HUES64 (cell line): ENCODE measurements at regions not wholly inside any gene's neighbourhood (a gene's known extent, or its start where the extent isn't known, plus 50 kb on each side); places are given as distances from the start of the nearest gene placed in this dataset.

ENCODE experiments used
- H3K27ac ChIP-seq: 2 replicates; pipeline ENCODE4 v1.7.0; 2013; ENCODE audit warnings: low read depth, low read length, inconsistent platforms
- H3K27me3 ChIP-seq: 2 replicates; pipeline ENCODE4 v1.6.1; 2013; ENCODE audit warnings: mild to moderate bottlenecking, low read length; ENCODE audit not compliant: insufficient read depth
- H3K36me3 ChIP-seq: 2 replicates; pipeline ENCODE4 v1.6.1; 2013; ENCODE audit warnings: mild to moderate bottlenecking, low read length; ENCODE audit not compliant: insufficient read depth
- H3K4me1 ChIP-seq: 2 replicates; pipeline ENCODE4 v1.6.1; 2013; ENCODE audit warnings: mild to moderate bottlenecking, low read length, moderate library complexity; ENCODE audit not compliant: insufficient read depth
- H3K4me3 ChIP-seq: 2 replicates; pipeline ENCODE4 v1.5.1; 2013; ENCODE audit warnings: mild to moderate bottlenecking, low read length, moderate library complexity
- H3K9ac ChIP-seq: 2 replicates; pipeline ENCODE4 v1.6.1; 2013; ENCODE audit warnings: mild to moderate bottlenecking, low read depth, low read length
- H3K9me3 ChIP-seq: 2 replicates; pipeline ENCODE4 v1.6.1; 2013; ENCODE audit warnings: low read depth, low read length; ENCODE audit not compliant: insufficient read depth
- WGBS: fragments of 150-250, 120-280 bp; methylation state at CpG from one replicate; pipeline ENCODE4 v1.1.7; 2013; ENCODE audit warnings: missing lambda C conversion rate; 5-methylcytosine and 5-hydroxymethylcytosine counted together

GRCh38 chr6:76275746-76276145, 203.3 kb upstream of the IMPG1 start:
- Histone ChIP-seq H3K27me3 (no peaks in the 10 kb centered on the region), H3K4me3 (no peak overlapping the region), H3K9ac (no peak overlapping the region), H3K36me3 (no peaks in the 10 kb centered on the region), H3K27ac (no peak overlapping the region), H3K4me1 (no peaks in the 10 kb centered on the region), H3K9me3 (0 out of 2 replicates have a peak, but pooled peaks cover 2% of the 10 kb centered on the region)
- WGBS: 83% methylated on average over 1 of the region's 1 CpG

- no peaks in the 10 kb centered on the region for H3K27me3 ChIP-seq
- H3K4me1 ChIP-seq: no peaks in the 10 kb centered on the region
- peaks cover 57% of the 10 kb centered on the region for H3K9me3 ChIP-seq
- 82% methylated on average over 1 of the region's 1 CpG for WGBS
- no peak overlapping the region for H3K9ac ChIP-seq
- H3K27ac ChIP-seq: no peak overlapping the region
- 0 out of 2 replicates have a peak, but pooled peaks cover 5% of the 10 kb centered on the region for H3K36me3 ChIP-seq
- no peak overlapping the region for H3K4me3 ChIP-seq
Measured at GRCh38 chr6:76264468-76264867, 192.0 kb upstream of the IMPG1 start.

GRCh38 chr6:76262240-76262639, 189.8 kb upstream of the IMPG1 start:
- Histone ChIP-seq H3K27ac (no peak overlapping the region), H3K36me3 (0 out of 2 replicates have a peak, but pooled peaks cover under 1% of the 10 kb centered on the region), H3K4me3 (no peak overlapping the region), H3K9me3 (peaks cover 49% of the 10 kb centered on the region), H3K9ac (no peak overlapping the region), H3K4me1 (no peaks in the 10 kb centered on the region), H3K27me3 (no peaks in the 10 kb centered on the region)
- 91% methylated on average over 2 of the region's 2 CpGs for WGBS

GRCh38 chr6:76250666-76251065, 178.2 kb upstream of the IMPG1 start:
- Histone ChIP-seq H3K4me1 (peaks cover 8% of the 10 kb centered on the region; the same call in 1 of the 2 replicates), H3K4me3 (no peak overlapping the region), H3K36me3 (no peaks in the 10 kb centered on the region), H3K9me3 (no peaks in the 10 kb centered on the region), H3K27me3 (no peaks in the 10 kb centered on the region), H3K9ac (no peak overlapping the region), H3K27ac (no peak overlapping the region)
- 86% methylated on average over 1 of the region's 1 CpG for WGBS

GRCh38 chr6:76247527-76247926, 175.1 kb upstream of the IMPG1 start:
- Histone ChIP-seq H3K9ac (no peak overlapping the region), H3K4me1 (peaks cover 8% of the 10 kb centered on the region; the same call in 1 of the 2 replicates), H3K9me3 (no peaks in the 10 kb centered on the region), H3K36me3 (no peaks in the 10 kb centered on the region), H3K27ac (no peak overlapping the region), H3K4me3 (no peak overlapping the region), H3K27me3 (no peaks in the 10 kb centered on the region)
- 34% methylated on average over 2 of the region's 2 CpGs for WGBS

- no peak overlapping the region for H3K4me3 ChIP-seq
- H3K9me3 ChIP-seq: no peaks in the 10 kb centered on the region
- H3K27me3 ChIP-seq: no peaks in the 10 kb centered on the region
- H3K27ac ChIP-seq: no peak overlapping the region
- no peak overlapping the region for H3K9ac ChIP-seq
- no peaks in the 10 kb centered on the region for H3K36me3 ChIP-seq
- H3K4me1 ChIP-seq: no peaks in the 10 kb centered on the region
Measured at GRCh38 chr6:76240092-76240491, 167.6 kb upstream of the IMPG1 start.

- Histone ChIP-seq H3K9me3 (no peaks in the 10 kb centered on the region), H3K27me3 (no peaks in the 10 kb centered on the region), H3K36me3 (no peaks in the 10 kb centered on the region), H3K4me1 (no peaks in the 10 kb centered on the region), H3K4me3 (no peak overlapping the region), H3K9ac (no peak overlapping the region), H3K27ac (no peak overlapping the region)
- 76% methylated on average over 2 of the region's 2 CpGs for WGBS
Measured at GRCh38 chr6:76230711-76231110, 158.2 kb upstream of the IMPG1 start.

- no peaks in the 10 kb centered on the region for H3K9me3 ChIP-seq
- no peak overlapping the region for H3K4me3 ChIP-seq
- no peak overlapping the region for H3K9ac ChIP-seq
- H3K36me3 ChIP-seq: no peaks in the 10 kb centered on the region
- no peaks in the 10 kb centered on the region for H3K4me1 ChIP-seq
- WGBS: 83% methylated on average over 2 of the region's 2 CpGs
- no peak overlapping the region for H3K27ac ChIP-seq
- no peaks in the 10 kb centered on the region for H3K27me3 ChIP-seq
Measured at GRCh38 chr6:76222189-76222588, 149.7 kb upstream of the IMPG1 start.

- no peaks in the 10 kb centered on the region for H3K9me3 ChIP-seq
- no peaks in the 10 kb centered on the region for H3K27me3 ChIP-seq
- no peaks in the 10 kb centered on the region for H3K36me3 ChIP-seq
- no peak overlapping the region for H3K9ac ChIP-seq
- H3K27ac ChIP-seq: no peak overlapping the region
- no peak overlapping the region for H3K4me3 ChIP-seq
- no peaks in the 10 kb centered on the region for H3K4me1 ChIP-seq
- 90% methylated on average over 1 of the region's 1 CpG for WGBS
Measured at GRCh38 chr6:76221525-76221924, 149.1 kb upstream of the IMPG1 start.

GRCh38 chr6:76220805-76221204, 148.3 kb upstream of the IMPG1 start:
- no peaks in the 10 kb centered on the region for H3K27me3 ChIP-seq
- H3K27ac ChIP-seq: no peak overlapping the region
- no peaks in the 10 kb centered on the region for H3K4me1 ChIP-seq
- H3K9me3 ChIP-seq: no peaks in the 10 kb centered on the region
- WGBS: 96% methylated on average over 3 of the region's 3 CpGs
- no peaks in the 10 kb centered on the region for H3K36me3 ChIP-seq
- H3K9ac ChIP-seq: no peak overlapping the region
- H3K4me3 ChIP-seq: no peak overlapping the region

- Histone ChIP-seq H3K9ac (no peak overlapping the region), H3K27me3 (no peaks in the 10 kb centered on the region), H3K36me3 (no peaks in the 10 kb centered on the region), H3K4me1 (no peaks in the 10 kb centered on the region), H3K27ac (no peak overlapping the region), H3K9me3 (no peaks in the 10 kb centered on the region), H3K4me3 (no peak overlapping the region)
- WGBS: 98% methylated on average over 2 of the region's 2 CpGs
Measured at GRCh38 chr6:76217606-76218005, 145.1 kb upstream of the IMPG1 start.

- Histone ChIP-seq H3K36me3 (no peaks in the 10 kb centered on the region), H3K27me3 (no peaks in the 10 kb centered on the region), H3K9me3 (no peaks in the 10 kb centered on the region), H3K9ac (no peak overlapping the region), H3K4me1 (no peaks in the 10 kb centered on the region), H3K4me3 (no peak overlapping the region), H3K27ac (no peak overlapping the region)
- WGBS: 100% methylated on average over 2 of the region's 4 CpGs
Measured at GRCh38 chr6:76214546-76214945, 142.1 kb upstream of the IMPG1 start.
